ENCODE measurements at regions not wholly inside any gene's neighbourhood (a gene's known extent, or its start where the extent isn't known, plus 50 kb on each side); places are given as distances from the start of the nearest gene placed in this dataset.

DNA sequence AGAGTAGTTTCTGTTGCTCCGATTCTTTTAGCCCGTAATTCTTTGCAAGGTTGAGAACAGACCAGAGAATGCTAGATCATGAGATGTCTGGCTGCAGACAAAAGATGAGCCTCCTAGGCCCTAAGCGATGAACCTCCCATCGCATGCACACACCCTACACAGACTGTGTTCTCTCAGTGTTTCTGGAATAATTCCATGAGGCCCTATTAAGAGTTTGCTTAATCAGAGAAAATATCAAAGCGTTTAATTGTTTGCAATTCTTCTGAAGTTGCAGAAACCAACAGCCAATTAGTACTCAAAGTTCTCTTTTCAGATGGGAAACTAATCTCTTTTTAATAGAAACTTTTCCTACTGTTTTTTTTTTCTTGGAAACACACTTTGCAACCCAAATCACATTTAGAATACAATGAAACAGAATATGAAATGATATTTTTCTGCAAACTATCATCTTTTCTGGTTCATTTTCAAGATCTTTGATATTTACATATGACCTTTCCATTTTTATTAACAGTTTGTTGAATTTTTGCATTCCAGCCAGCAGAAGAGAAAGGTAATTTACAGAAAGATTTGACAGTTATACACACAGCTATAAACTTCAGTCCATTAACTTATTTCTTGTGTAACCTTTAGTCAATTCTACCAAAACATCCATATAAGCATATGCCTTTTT, 1525.6 kb downstream of the ARAP2 start:
- DNase-seq = no peak

DNA sequence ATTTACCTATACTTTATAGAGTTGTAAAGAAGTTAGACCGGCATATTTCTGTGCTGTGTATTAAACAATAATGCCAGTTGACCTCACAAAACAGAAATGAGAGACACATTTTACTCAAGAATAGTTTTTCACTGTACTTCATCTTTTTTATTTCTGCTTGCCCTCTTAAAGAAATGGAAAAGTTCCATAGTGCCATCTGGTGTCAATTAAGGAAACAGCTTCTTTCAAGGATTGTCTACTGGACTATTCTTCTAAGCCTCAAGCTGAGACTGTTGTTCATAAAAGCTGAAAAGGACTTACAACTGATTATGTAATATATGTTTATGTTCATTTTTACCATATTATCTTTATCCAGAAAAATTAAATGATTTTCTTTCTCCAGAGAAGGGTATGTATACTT, 1523.7 kb downstream of the ARAP2 start:
- peak; percentile 85 for DNase-seq

DNA sequence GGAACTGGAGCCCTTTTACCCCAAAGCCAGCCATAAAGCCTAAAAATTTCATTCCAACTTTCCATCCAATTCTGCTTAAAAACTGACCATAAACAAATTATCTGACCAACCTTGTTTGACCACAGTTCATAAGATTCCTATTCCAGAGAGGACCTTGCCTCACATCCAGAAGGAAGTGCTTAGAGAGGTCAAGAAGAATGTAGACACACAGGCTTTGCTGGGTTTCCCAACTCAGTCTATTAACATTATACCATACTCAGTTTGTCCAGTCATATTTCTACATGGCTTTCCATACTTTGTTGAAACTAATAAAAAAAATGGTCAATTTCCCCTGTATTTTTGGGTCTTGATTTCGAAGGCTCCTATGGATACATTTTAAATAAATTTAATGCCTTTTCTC, 1522.5 kb downstream of the ARAP2 start:
- no peak for DNase-seq

DNA sequence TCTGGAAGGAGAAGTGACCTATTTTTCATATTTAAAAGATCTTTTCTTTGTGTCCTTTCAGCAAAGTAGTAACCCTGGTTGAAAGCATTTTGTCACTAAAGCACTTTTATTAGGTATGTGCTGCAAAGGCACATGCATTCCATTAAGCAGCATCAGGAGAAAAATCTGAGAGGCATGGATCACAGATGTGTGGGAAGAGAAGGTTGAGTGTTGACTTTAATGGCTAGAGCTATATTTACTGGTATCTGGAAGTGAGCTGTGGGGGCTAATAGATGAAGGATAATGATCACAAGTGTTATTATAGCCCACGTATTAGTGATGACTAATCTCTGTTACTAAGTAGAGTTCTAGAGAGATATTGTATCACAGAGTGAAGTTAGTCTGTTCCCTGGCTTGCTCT, 1520.7 kb downstream of the ARAP2 start:
- DNase-seq = no peak

DNA sequence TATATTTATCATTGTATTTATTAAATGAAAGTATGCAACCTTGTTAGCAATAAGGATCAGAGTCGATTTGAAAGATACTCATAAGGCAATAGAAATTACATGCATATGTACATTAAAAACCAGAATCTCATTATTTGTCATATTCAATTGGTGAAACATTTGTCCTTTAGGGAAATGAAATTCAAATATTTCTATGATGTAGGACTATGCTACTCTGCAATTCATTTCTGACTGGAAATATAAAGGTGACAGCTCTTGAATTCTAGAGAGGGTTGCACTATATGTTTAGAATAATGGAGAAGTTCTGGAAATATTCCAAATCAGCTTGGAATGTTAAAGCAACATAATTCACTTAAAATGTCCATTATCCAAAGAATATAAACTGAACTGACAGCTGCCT, 1519.8 kb downstream of the ARAP2 start:
- DNase-seq = no peak

DNA sequence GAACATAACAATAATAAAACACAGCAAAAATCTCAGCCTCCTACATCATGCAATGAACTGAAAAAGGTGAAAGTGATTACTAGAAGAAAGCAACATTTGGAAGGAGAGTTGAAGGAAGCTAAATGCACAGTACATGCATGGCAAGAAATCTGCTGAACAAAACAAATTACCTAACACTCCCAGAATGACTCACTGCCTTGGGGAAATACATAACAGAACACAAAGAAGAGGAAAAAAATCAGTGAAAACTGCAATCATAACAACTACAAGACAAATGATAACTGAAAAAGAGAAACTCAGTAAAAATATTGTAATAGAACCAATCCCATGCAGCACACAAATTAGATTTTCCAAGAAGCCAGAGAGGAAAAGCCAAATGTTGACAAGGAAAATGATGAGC, 1513.2 kb downstream of the ARAP2 start:
- DNase-seq = no peak

DNA sequence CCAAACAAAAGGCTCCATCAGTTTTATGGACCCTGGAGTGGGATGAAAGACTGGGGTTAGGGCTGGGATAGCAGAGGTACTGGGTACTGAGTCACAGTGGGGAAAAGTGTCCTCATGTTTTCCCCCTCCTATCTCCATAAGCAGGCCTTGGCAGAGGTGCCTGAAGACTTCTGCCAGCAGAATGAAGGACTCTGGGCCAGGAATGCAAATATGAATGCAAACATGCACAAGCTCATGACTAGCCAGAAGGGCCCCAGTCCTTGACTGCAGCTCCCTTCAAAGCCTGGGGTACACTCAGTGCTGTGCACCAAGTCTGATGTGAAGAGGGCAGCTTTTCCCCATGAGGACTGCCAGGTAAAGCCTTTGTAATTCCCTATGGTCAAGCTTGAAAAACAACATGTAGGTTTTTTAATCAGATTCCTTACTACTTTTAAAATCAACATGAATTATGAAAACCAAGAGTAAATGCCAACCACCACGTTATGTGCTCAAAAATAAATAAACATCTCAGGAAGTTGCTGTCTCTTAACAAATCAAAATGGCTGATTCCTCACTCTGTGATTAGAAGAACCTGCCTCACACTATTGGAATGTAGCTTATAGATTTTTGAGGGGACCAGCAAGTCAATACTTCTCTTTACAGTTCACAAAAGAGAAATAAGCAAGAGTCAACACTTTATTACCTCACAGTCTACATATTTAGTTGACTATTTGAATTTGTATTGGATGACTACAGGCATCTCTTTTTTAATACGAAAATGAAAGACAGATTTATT, 1512.0 kb downstream of the ARAP2 start:
- no peak for DNase-seq

DNA sequence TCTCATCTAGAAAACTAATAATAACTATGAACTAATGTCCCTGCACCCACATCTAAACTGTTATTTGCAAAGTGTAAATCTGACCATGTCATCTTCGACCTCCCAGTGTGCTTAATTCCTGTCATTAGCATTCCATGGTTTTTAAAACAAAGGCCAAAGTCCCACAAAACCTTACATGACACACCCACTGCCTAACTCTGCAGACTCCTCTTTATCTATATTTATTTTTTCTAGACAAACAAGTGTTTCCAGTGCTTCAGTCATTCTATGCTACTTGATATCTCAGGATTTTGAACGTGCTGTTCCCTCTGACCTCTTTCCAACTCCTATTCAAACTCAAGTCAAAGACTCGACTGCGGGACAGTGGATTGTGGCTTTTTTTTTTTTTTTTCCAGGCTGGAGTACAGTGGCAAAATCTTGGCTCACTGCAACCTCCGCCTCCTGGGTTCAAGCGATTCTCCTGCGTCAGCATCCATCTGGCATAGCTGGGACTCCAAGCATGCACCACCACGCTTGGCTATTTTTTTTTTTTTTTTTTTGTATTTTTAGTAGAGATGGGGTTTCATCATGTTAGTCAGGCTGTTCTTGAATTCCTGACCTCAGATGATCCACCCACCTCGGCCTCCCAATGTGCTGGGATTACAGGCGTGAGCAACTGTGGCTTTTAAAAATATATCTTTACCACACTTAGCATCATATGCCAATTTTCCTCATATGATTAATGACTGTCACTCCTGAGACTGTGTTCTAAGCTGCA, 1511.0 kb downstream of the ARAP2 start:
- no peak for DNase-seq

DNA sequence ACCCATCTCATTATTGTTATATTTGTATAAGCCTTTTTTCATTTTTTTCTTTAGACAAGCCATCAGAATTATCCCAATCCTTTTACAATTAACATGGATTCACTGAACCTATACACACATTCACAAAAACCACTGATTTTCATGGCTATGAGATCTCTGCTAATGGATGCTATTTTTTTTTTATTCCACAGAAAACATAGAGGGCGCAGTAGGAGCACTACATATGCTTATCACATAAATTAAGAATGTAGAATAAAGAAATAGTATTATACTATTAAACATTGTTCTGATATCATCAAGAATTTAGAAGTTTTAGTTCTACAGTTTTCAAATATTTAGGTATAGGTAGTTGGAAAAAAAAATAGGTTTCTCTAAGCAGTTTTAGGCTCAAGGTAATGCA, 1477.4 kb downstream of the ARAP2 start:
- no peak for DNase-seq

DNA sequence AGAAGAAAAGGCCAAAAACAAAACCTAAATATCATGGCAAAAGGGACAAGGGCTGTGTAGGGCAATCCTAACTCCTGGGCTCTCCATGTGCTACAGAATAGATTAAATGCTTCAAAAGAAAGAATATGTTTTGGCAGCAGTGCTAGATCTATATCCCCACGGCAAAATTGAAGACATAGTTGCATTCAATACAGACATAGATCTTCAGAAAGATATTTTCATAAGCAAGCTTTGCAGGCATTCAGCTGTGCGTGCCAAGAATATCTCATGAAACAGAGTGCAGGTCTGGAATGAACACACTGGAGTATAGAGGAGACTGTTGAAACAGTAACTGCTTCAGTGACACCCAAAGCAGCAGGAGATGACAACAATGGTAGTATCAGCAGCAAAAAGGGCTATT, 1476.9 kb downstream of the ARAP2 start:
- DNase-seq = peak; percentile 16

DNA sequence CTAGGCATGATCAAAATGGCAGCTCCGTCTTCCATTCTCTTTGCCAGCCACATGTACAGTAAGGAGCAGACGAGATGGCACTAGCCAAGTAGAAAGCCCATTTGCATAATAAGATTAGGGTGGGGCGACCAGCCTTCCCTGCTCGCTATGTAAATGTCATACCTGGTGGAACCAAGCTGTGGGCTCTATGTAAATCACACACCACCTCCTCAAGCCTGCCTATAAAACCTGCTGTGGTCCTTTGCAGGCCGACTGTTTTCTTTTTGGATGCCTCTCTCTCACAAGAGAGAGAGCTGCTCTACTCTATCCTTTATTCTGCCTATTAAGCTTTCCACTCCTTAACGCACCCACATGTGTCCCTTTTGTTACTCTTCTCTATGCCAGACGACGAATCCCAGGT, 1472.7 kb downstream of the ARAP2 start:
- no peak for DNase-seq

DNA sequence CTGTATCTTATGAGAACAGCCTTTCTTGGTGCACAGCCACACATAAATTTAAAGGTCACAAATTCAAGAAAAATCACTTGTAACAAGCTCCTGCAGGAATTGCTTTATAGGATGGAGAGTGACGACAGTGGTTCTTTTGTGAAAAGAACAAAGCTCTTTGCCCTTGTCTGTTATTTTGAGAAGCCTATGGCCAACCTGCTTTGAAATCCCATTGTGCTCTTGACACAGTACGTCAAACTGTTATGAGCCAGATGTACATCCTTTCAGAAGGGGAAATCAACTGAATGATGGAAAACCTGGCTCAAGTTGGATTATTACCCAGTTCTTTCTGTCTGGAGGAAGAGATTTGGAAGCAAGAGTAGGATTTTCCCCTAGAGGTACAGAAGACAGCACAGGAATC, 1454.2 kb downstream of the ARAP2 start:
- peak; percentile 64 for DNase-seq

DNA sequence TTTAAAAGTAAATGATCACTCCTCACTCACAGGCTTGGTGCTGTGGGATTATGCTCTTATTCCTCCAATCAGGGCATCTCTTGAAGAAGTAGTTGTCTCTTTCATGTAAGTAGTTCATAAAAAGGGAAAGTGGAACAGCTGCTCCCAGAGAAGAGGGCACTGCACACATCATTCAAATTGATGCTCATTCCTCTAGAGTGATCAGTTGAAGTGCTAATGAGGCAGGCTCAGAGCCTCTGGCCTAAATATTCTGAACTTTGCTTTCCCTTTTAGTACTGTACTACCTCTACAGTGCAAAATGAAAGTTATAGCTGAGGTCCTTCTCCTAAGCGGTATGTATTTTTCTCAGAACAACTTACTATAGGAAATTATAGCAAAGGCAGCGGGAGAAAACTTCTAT, 1453.1 kb downstream of the ARAP2 start:
- peak; percentile 39 for DNase-seq

DNA sequence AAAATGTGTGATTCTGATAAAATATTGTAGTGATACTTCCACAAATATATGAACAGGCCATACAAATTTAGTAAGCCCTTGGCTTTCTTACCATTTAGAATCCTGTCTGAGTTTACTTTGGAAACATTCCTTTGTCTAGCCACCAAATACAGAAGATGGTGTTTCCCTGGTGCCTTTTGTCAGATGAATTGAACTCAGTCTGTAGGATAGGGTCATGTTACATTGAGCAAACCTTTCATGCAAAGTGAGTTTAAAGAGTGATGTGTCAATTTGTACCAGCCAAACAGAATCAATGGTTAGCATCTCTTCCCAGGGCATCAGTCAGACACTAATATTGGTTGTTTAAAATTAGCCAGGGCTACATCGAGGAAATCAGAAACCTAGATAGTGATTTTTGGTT, 1443.4 kb downstream of the ARAP2 start:
- no peak for DNase-seq

DNA sequence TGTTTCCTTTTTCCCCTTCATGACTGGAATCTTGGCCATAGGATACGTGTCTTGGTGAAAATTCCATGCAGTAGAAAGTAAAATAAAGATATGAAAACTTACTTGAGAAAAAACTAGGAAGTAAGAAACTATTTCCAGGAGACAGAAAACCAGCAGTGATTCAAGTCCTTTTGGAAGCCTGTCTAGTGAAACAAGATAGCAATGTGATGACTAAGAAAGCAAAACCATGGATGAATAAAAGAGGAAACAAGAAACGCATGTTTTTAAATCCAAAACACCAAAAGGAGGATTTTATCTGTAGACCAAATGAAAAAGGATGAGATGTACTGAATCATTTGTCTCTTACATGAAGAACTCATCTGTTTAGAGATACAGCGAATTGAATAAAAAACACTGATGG, 1430.0 kb downstream of the ARAP2 start:
- no peak for DNase-seq

DNA sequence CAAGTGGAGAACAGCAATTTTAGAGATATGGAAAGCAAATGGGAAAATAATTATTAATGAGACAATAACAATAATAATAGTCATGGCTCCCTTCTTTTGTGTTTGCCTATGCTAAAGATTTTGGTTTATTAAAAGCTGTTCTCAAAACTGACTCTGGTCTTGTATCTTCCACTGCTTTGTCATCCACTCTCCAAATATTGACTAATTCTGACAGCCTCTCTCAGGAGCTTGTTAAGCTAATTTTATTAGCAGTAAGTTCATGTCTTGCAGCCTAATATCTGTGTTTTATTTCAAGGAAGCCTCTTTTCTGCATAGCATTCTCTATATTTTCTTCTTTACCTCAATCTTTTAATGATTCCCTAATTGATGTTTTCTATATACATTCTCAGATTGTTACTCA, 1419.8 kb downstream of the ARAP2 start:
- no peak for DNase-seq

DNA sequence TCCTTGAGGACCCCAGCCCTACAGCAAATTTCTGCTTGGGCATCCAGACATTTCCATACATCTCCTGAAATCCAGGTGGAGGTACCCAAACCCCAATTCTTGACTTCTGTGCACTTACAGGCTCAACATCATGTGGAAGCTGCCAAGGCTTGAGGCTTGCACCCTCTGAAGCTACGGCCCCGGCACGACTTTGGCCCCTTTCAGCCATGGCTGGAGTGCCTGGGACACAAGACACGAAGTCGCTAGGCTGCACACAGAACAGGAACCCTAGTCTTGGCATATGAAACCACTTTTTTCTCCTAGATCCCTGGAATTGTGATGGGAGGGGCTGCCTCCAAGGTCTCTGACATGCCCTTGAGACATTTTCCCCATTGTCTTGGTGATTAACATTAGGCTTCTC, 1417.7 kb downstream of the ARAP2 start:
- DNase-seq = no peak

DNA sequence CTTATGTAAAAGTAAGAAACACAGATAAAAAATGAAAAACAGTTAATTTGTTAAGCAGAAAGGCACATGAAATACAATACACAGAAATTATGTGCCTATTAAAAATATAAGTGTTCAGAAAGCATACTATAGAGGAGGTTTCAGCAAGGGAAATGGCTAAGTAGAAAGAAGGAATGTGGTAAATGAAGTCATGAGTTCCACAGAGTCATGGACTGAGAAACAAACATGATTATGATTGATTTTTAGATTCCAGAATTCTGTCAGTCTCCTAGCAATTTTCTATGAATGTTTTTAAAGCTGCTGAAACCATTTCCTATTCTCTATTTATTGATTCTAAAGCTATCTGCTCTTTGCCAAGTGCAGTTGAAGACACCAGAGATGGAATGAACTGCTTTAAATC, 1398.4 kb downstream of the ARAP2 start:
- DNase-seq = peak; percentile 25

DNA sequence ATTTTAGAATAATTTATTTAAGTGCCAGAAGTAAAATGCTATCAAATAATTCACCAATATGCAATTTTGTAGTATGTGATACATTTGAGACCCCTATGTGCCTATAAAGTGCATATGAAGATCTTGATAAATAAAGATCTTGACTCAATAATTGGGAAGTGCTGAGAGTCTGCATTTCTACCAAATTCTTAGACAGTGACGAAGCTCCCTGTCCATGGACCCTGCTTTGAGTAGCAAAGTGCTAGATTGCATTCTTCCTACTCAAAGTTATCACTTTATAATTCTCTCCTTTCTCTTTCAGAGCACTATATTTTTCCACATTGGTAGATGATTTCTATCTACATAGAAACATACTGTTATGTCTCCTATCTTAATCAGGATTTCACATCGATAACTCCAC, 1393.9 kb downstream of the ARAP2 start:
- DNase-seq = no peak

DNA sequence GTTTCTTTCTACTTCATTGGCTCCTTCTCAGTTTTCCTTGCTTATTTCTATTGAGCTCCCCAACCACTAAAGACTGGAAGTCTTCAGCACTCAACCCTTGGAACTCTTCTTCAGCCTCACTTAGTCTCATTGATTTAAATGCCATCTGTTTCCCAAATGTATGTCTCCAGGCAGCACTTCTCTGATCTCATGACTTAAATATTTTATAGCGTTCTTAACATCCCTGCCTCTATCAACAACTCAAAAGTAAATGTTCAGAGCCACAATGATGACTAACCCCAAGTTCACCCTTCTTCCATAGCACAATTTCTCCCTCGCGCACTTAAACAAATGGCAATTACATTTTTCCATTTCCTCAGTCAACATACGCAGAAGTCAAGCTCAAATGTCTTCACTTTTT, 1393.3 kb downstream of the ARAP2 start:
- peak; percentile 24 for DNase-seq

DNA sequence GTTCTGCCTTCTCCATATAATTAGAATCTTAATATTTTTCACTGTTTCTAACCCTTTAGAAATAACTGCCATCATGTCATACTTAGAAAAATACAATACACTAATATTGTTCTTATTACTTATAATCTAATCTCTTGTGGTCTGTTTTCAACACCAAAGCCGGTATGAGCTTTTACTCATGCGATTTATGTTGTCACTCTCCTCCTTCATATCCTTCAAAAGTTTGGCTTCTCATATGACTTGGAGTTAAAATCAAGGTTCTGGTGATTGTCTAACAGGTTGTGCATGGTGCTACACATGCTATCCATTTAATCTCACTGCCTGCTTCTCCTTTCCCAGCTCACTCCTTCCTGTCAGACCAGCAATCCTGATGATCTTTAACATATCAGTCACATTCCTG, 1392.9 kb downstream of the ARAP2 start:
- no peak for DNase-seq

DNA sequence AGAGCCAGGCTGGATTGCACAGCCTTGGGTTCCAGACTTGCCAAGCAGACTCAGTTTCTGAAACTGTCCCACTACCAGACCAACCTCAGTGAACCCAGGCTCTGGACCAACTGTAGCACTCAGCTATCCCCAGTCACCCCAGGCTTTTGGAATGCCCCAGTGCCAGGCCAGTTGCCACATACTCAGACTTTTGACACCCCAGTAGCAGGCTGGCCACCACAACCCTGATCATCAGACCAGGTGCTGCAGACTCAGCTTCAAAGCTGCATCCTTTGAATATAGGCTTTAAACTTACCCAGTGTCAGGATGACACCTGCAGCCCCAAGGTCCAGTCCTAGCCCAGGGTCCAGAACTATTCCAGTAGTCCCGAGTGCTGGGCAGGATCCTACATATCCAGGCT, 1389.9 kb downstream of the ARAP2 start:
- no peak for DNase-seq

DNA sequence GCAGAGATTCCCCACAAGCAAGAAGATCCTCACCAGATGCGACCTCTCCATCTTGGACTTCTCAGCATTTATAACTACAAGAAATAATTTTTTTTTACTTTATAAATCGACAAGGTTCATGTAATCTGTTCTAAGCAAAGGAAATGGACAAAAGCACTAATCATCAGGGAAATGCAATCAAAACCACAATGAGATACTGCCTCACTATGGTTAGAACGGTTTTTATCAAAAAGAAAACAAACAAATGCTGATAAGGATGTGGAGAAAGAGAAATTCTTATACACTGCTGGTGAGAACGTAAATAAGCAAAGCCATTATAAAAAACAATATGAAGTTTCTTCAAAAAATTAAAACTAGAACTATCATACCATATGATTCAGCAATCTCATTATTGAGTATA, 1382.6 kb downstream of the ARAP2 start:
- no peak for DNase-seq

DNA sequence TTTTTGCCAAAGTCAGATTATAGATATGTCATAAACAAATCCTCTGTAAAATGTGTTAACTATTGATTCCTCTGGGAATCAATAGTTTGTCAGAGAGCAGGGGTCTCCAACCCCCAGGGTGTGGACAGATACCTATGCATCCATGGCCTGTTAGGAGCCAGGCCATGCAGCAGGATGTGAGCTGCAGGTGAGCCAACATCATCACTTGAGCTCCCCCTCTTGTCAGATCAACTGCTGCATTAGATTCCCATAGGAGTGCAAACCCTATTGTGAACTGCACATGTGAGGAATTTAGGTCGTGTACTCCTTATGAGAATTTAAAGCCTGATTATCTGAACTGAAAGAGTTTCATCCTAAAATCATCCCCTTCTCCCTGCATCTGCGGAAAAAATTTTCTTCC, 1365.4 kb downstream of the ARAP2 start:
- DNase-seq = no peak

Measured in eye (tissue), 1 donor.